ENCODE measurements at regions not wholly inside any gene's neighbourhood (a gene's known extent, or its start where the extent isn't known, plus 50 kb on each side); places are given as distances from the start of the nearest gene placed in this dataset.
A peak's percentile ranks its signal among the peaks of the same experiment; 100 is the strongest.

- TF ChIP-seq MNT (conservative IDR thresholded peaks at IDR 0.05) (no peak), ZNF324 (CRISPR knock-in tag; IDR thresholded peaks at IDR 0.05) (no peak), CTCFL (IDR thresholded peaks at IDR 0.05; ENCODE audit: borderline replicate concordance, insufficient read depth, low read depth, low read length, poor library complexity, severe bottlenecking) (no peak), DLX4 (CRISPR knock-in tag; IDR thresholded peaks at IDR 0.05) (no peak), ZZZ3 (IDR thresholded peaks at IDR 0.05) (no peak), C11orf30 (IDR thresholded peaks at IDR 0.05; ENCODE audit: low read depth) (no peak), JUNB (CRISPR knock-in tag; conservative IDR thresholded peaks at IDR 0.05) (no peak), PML (IDR thresholded peaks at IDR 0.05; ENCODE audit: low read length) (peak; percentile 70; the same call in 1 of the 2 replicates), SNIP1 (IDR thresholded peaks at IDR 0.05; ENCODE audit: low read depth) (no peak), ZNF695 (CRISPR knock-in tag; IDR thresholded peaks at IDR 0.05) (no peak), SMARCA4 (IDR thresholded peaks at IDR 0.05) (peak; percentile 79), PTBP1 (IDR thresholded peaks at IDR 0.05; ENCODE audit: low read depth, low read length) (no peak), ZNF740 (CRISPR knock-in tag; IDR thresholded peaks at IDR 0.05) (no peak), ZNF740 (tag; IDR thresholded peaks at IDR 0.05) (no peak), PHF20 (IDR thresholded peaks at IDR 0.05; ENCODE audit: partially characterized antibody) (no peak), CBFB (CRISPR knock-in tag; IDR thresholded peaks at IDR 0.05) (no peak), OTX1 (CRISPR knock-in tag; IDR thresholded peaks at IDR 0.05) (no peak), HDAC8 (tag; IDR thresholded peaks at IDR 0.05) (no peak), ZNF644 (tag; IDR thresholded peaks at IDR 0.05; ENCODE audit: low read depth) (no peak), CREB3L1 (IDR thresholded peaks at IDR 0.05; ENCODE audit: borderline replicate concordance, low read depth) (no peak), NEUROD1 (IDR thresholded peaks at IDR 0.05; ENCODE audit: borderline replicate concordance, low read depth, low read length, partially characterized antibody) (no peak), BRD9 (IDR thresholded peaks at IDR 0.05; ENCODE audit: low read depth, partially characterized antibody) (no peak), NFRKB (IDR thresholded peaks at IDR 0.05; ENCODE audit: low read depth) (no peak), ZNF589 (CRISPR knock-in tag; IDR thresholded peaks at IDR 0.05; ENCODE audit: low read depth) (no peak)
Observed at GRCh38 chr11:35063488-35063931, 75.5 kb upstream of the CD44 start (continued).
